ENCODE measurements at regions not wholly inside any gene's neighbourhood (a gene's known extent, or its start where the extent isn't known, plus 50 kb on each side); places are given as distances from the start of the nearest gene placed in this dataset.

- DNase-seq: no peak
- intact Hi-C loops (cut with DNase I): no loop called here
Measured at GRCh38 chr22:47686594-47687345, 924.3 kb downstream of the TBC1D22A start.

- DNase-seq: no peak
- intact Hi-C loops (cut with DNase I): no loop called here
Measured at GRCh38 chr22:47681411-47682165, 919.1 kb downstream of the TBC1D22A start.

DNA sequence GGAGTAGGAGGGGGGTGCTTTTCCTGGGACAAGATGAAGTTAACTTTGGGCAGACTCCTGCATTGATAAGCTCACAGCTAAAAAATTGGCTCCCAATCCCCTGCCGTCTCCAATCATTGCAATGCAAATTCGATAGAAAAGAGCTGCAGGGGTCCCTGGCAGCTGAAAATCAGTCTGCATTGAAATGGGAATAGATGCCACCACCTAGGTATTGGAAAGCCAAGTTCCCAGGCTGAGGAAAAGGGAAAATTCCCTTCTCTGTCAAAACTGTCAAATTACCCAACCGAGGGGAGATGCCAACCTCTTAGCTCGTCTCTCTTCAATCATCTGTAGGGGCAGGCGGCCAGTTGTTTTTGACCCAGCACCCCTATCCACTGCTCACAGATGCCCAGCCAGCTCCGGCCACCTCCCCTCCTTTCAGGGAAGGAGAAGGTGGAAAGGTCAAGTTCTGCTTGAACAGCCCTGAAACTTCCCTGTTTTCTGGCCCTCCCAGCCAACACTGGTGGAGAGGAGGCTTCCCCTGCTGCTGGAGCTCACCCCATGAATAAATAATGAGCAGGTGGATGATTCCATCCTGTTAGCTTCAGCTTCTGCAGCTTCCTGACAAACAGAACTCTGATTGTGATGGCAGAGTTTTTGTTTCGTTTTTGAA, 916.3 kb downstream of the TBC1D22A start:
- intact Hi-C loops (cut with DNase I): no loop called here
- DNase-seq: peak in 1 of 10 donors; percentile 15

DNA sequence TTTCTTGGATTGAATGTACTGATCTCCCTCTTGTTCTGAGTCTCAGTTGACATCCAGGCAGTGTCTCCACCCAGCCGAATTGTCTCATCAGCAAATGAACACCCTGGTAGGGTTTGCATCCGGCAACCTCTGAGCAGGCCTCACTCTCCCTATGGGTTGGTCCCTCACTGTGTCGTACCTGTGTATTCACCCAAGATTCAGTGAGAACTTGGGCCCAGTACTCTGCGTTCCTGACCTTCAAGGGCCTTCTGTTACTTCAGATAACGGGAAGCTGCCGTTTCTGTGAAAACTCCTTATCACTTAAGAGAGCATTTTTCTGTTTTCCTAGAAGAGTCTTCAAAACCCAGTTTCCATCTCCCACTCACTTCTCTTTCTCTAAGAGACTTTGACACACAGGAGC, 915.6 kb downstream of the TBC1D22A start:
- DNase-seq: no peak
- intact Hi-C loops (cut with DNase I): no loop called here

- DNase-seq: no peak
- intact Hi-C loops (cut with DNase I): no loop called here
Measured at GRCh38 chr22:47676685-47677084, 914.2 kb downstream of the TBC1D22A start.

GRCh38 chr22:47674600-47674999, 912.1 kb downstream of the TBC1D22A start:
- intact Hi-C loops (cut with DNase I): no loop called here
- DNase-seq: no peak

DNA sequence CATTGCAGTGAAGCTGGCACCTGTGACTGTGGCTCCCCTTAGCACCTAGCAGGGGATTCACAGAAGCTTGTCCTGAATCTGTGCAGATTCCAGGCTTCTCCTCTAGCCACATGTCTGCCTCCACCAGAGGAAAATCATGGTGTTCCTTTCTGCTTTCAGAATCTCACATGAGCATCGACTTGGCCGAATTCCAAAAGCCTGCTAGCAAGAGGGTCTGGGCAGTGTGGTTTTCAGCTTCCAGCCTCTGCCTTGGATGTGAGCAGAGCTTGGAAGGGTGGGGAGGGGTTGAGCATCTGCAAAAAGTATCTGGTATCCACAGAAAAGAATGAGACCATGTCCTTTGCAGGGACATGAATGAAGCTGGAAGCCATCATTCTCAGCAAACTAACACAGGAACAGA, 911.1 kb downstream of the TBC1D22A start:
- no peak for DNase-seq

DNA sequence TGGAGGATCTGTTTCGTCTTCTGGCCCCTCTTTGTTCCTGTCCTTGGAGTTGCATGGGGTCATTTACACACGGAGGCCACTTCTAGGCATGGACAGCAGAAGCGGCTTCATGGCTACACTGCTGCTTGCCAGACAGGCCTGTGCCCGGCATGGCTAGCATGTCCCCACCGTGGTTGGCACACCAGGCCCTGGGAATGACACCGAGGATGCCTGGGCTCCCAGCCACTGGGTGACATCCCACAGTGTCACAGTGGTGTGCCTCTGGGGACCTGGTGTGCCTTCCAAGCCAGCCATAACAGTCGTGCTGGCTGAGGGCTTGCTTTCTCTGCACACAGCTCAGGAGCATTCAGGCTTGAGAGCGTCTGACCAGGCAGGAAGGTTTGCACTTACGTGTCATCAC, 910.1 kb downstream of the TBC1D22A start:
- intact Hi-C loops (cut with DNase I): no loop called here
- DNase-seq: no peak

More for the DNA sequence above, 911.1 kb downstream of the TBC1D22A start:
- intact Hi-C loops (cut with DNase I): no loop called here

GRCh38 chr22:47665151-47665550, 902.7 kb downstream of the TBC1D22A start:
- DNase-seq: no peak
- intact Hi-C loops (cut with DNase I): no loop called here

DNA sequence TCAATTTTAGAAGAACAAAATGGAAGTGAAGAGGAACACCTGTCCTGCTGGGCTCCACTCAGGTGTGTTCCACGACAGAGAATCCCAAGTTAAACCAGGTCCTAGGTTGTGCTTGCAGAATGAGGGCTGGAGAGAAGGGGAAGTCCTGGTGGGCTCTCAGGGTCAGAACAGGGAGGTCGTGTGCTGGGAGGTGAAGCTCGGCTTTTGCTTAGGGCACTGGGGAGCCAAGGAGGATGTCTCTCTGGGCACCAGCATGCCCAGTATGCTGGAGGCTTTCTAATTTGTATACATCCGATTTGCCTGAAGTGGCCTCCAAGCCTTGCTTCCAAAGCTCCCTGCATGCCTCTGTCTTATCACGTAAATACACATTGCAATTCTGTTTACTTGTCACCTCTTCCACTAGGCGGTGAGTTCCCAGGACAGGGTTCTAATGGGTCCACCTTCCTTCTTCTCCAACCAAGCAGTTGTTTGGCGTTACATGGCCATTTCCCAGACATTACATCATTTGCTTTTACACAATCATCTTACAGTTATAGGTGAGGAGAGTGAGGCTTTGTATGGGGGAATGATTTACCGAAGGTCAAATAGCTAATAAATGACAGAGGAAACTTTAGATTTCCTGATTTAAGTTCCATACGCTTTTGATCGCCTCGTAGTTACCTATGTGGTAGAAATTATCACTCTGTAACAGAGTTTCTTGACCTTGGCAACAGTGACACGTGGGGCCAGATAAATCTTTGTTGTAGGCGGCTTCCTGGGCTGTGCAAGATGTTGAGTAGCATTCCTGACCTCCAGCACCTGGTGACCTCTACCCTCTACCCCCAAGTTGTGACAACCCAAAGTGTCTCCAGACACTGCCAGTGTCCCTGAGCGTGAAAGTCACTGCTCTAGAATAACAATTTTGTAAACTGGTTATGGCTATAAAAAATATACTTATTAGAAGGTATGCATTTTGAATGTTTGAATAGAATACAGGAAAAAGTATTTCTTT, 901.5 kb downstream of the TBC1D22A start:
- intact Hi-C loops (cut with DNase I): no loop called here
- no peak for DNase-seq

GRCh38 chr22:47659467-47660223, 897.2 kb downstream of the TBC1D22A start:
- intact Hi-C loops (cut with DNase I): no loop called here
- DNase-seq: no peak

- intact Hi-C loops (cut with DNase I): no loop called here
- no peak for DNase-seq
Measured at GRCh38 chr22:47658182-47658581, 895.7 kb downstream of the TBC1D22A start.

GRCh38 chr22:47657224-47657623, 894.8 kb downstream of the TBC1D22A start:
- intact Hi-C loops (cut with DNase I): no loop called here
- no peak for DNase-seq

DNA sequence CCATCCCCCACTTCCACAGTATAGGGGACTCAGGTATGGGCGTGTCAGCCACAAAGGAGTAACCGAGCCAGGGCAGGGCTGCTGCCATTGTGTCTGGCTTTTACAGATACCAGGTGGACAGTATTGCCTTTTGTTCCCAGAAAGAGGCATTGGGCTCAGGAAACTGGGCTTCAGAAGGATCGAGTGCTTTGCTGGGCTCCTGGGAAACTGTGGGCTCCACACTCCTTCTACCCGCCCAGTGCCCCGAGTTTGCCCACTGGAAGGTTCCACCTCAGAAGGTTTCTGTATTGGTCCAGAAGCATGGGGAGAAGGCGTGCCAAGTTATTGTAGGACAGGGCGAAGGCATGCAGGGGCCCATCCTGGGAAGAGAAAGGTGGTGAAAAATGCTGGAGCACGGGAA, 894.4 kb downstream of the TBC1D22A start:
- intact Hi-C loops (cut with DNase I): no loop called here
- no peak for DNase-seq

DNA sequence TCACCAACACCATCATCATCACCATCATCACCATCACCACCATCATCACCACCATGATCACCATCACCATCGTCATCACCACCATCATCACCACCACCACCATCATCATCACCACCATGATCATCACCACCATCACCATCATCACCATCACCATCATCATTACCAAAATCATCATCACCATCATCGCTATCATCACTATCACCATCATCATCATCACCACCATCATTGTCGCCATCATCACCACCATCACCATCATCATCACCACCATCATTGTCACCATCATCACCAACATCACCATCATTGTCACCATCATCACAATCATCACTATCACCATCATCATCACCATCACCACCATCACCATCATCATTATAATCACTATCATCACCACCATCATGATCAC, 893.5 kb downstream of the TBC1D22A start:
- no peak for DNase-seq
- intact Hi-C loops (cut with DNase I): no loop called here

- DNase-seq: no peak
- intact Hi-C loops (cut with DNase I): no loop called here
Measured at GRCh38 chr22:47654922-47655491, 892.6 kb downstream of the TBC1D22A start.

- intact Hi-C loops (cut with DNase I): no loop called here
- no peak for DNase-seq
Measured at GRCh38 chr22:47653921-47654320, 891.5 kb downstream of the TBC1D22A start.

DNA sequence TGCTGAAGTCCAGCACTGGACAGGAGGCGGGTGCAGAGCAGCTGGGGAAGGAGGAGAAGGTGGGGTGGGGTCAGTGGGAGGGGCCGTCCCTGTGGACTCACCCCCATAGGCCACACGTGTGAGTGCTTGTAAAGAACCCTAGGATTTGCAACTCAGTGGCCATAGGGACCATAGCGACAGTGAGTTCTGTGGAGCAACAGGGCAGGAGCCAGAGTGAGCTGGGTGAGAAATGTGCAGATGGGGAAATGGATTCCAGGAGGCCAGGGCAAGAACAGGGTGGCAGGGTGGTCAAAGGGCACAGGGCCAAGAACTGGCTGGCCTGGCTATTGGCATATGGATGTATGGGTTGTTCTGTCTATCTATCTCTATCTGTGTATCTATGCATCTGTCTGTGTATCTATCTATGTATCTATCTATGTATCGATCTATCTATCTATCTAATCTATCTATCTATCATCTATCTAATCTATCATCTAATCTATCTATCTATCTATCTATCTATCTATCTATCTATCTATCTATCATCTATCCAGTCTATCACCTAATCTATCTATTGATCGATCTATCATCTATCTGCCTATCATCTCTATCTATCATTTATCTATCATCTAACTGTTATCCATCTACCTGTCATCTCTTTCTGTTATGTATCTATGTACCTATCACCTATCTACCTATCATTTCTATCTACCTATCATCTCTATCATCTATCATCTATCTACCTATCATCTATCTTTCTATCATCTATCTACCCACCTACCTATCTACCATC, 889.0 kb downstream of the TBC1D22A start:
- intact Hi-C loops (cut with DNase I): no loop called here

DNA sequence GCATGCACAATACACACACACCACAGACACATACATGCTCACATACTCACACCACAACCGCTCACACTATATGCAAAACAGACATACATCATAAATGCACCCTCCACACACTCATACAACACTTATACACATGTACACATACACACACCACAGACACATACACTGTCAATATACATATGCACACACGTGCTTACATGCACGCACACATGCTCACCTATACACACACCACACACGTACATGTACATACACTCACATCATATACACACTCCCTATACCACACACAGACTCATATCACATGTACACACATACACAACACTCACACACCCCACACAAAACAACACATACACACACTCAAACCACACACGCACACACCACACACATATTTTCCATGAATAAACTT, 885.3 kb downstream of the TBC1D22A start:
- DNase-seq: no peak
- intact Hi-C loops (cut with DNase I): no loop called here

More for the DNA sequence above, 889.0 kb downstream of the TBC1D22A start:
- no peak for DNase-seq

Measured in posterior cingulate gyrus (tissue), 11 donors.